Spleen (tissue), 7 donors: ENCODE measurements at regions not wholly inside any gene's neighbourhood (a gene's known extent, or its start where the extent isn't known, plus 50 kb on each side); places are given as distances from the start of the nearest gene placed in this dataset.
"Not testable (repeated sequence)": the region's sequence is repeated elsewhere in the genome, so short reads cannot be mapped to it uniquely, and the experiment has no call there.

Experiments
- POLR2A ChIP-seq, 3 donors: fragments of 450-650 bp; IDR thresholded peaks; one replicate each; pipeline ENCODE4 v1.5.1; 2017; ENCODE audit warnings: antibody characterized with exemption in 3 of 3, mild to moderate bottlenecking in 1 of 3
- POLR2AphosphoS5 ChIP-seq, 3 donors: sonication (generic); formaldehyde crosslinking; IDR thresholded peaks; one replicate each; pipeline ENCODE4 v1.5.1; 2017; ENCODE audit warnings: antibody characterized with exemption in 3 of 3
- TF ChIP-seq, protein P1 (sequence below), 11 experiments: fragments of 200-600 bp in 7 of 11; fragments of 450-650 bp in 4 of 11; sonication (generic) in 4 of 11; IDR thresholded peaks in 8 of 11; conservative IDR thresholded peaks in 3 of 11; 1 replicate in 7 of 11; 2 replicates in 4 of 11; pipeline versions ENCODE4 v1.4.0 to v1.8.0; 2016 to 2021; ENCODE audit warnings: antibody characterized with exemption in 11 of 11, inconsistent platforms in 4 of 11, mild to moderate bottlenecking in 1 of 11
- donor health status: DM: no; HTN: no; CAD: no; lungs with moderate emphysema.
- donor health status: DM: no; HTN: no; CAD: no.
- donor health status: DM: no; HTN: no; CAD: no.

DNA sequence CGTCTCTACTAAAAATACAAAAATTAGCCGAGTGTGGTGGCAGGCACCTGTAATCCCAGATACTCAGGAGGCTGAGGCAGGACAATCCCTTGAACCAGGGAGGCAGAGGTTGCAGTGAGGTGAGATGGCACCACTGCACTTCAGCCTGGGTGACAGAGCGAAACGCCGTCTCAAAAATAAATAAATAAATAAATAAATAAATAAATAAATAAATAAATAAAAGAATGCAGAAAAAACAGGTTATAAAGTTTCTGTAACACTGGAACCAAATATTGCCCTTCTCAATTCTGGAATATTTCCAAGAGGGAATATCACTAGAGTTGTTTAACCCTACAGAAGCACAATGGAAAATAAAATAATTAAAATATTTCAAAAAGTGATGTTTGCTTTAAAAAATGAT lies 418.4 kb downstream of the ADAM29 start:
- not testable (repeated sequence) for TF ChIP-seq POLR2A, POLR2AphosphoS5 (IDR thresholded peaks at IDR 0.05)
- TF ChIP-seq, protein P1, sequence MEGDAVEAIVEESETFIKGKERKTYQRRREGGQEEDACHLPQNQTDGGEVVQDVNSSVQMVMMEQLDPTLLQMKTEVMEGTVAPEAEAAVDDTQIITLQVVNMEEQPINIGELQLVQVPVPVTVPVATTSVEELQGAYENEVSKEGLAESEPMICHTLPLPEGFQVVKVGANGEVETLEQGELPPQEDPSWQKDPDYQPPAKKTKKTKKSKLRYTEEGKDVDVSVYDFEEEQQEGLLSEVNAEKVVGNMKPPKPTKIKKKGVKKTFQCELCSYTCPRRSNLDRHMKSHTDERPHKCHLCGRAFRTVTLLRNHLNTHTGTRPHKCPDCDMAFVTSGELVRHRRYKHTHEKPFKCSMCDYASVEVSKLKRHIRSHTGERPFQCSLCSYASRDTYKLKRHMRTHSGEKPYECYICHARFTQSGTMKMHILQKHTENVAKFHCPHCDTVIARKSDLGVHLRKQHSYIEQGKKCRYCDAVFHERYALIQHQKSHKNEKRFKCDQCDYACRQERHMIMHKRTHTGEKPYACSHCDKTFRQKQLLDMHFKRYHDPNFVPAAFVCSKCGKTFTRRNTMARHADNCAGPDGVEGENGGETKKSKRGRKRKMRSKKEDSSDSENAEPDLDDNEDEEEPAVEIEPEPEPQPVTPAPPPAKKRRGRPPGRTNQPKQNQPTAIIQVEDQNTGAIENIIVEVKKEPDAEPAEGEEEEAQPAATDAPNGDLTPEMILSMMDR (IDR thresholded peaks at IDR 0.05 in 8 of 11, conservative IDR thresholded peaks at IDR 0.05 in 3 of 11), result not testable (repeated sequence)
